B cell (primary cell): ENCODE measurements at regions not wholly inside any gene's neighbourhood (a gene's known extent, or its start where the extent isn't known, plus 50 kb on each side); places are given as distances from the start of the nearest gene placed in this dataset.

Experiments used
- CTCF ChIP-seq: fragments of 200-600 bp; IDR thresholded peaks from one replicate; pipeline ENCODE4 v1.8.0; 2022; ENCODE audit warnings: antibody characterized with exemption, mild to moderate bottlenecking
- EZH2 ChIP-seq: IDR thresholded peaks from 2 replicates; pipeline ENCODE4 v1.6.1; 2012; ENCODE audit warnings: borderline replicate concordance, low read depth, mild to moderate bottlenecking, moderate library complexity, low read length; ENCODE audit not compliant: insufficient read depth, poor library complexity, severe bottlenecking

GRCh38 chr6:158892266-158892665, 73.1 kb upstream of the EZR start:
- no peak for TF ChIP-seq CTCF
- no peak for TF ChIP-seq EZH2
